ENCODE measurements at regions not wholly inside any gene's neighbourhood (a gene's known extent, or its start where the extent isn't known, plus 50 kb on each side); places are given as distances from the start of the nearest gene placed in this dataset.

- TF ChIP-seq RFX5 (IDR thresholded peaks at IDR 0.05; ENCODE audit: low read depth, low read length) (no peak), POLR2A (IDR thresholded peaks at IDR 0.05; ENCODE audit: low read depth, low read length) (no peak), CTCF (conservative IDR thresholded peaks at IDR 0.05; ENCODE audit: low read depth, low read length) (no peak), USF2 (IDR thresholded peaks at IDR 0.05; ENCODE audit: low read depth, low read length) (no peak), RAD21 (IDR thresholded peaks at IDR 0.05; ENCODE audit: low read length) (no peak), MAZ (IDR thresholded peaks at IDR 0.05; ENCODE audit: borderline replicate concordance, low read depth, low read length) (no peak), CEBPB (IDR thresholded peaks at IDR 0.05; ENCODE audit: low read depth, low read length) (no peak), CHD1 (IDR thresholded peaks at IDR 0.05; ENCODE audit: low read depth, low read length) (no peak), NFE2L2 (IDR thresholded peaks at IDR 0.05; ENCODE audit: low read depth, low read length) (no peak), FOS (IDR thresholded peaks at IDR 0.05; ENCODE audit: low read depth, low read length) (no peak)
These were observed 341.7 kb upstream of the TYRP1 start for GRCh38 chr9:12351293-12352044.

Data from IMR-90 (cell line).